Liver (tissue), 8 donors: ENCODE measurements at regions not wholly inside any gene's neighbourhood (a gene's known extent, or its start where the extent isn't known, plus 50 kb on each side); places are given as distances from the start of the nearest gene placed in this dataset.

Source experiments
- DNase-seq: peaks from one replicate; pipeline ENCODE4 v3.0.0-alpha.2; 2017; ENCODE audit warnings: low spot score
- H3K27ac ChIP-seq, 2 donors: one replicate each; pipeline ENCODE4 v1.7.0; 2013; ENCODE audit warnings: inconsistent platforms in 2 of 2, low read length in 2 of 2, control low read depth in 1 of 2, low read depth in 1 of 2, mild to moderate bottlenecking in 1 of 2
- H3K27me3 ChIP-seq, 4 donors: one replicate each; pipeline versions ENCODE4 v1.6.1 to v1.7.0; 2013; ENCODE audit warnings: low read length in 3 of 4, inconsistent platforms in 1 of 4, mild to moderate bottlenecking in 1 of 4, moderate library complexity in 1 of 4; ENCODE audit not compliant: control insufficient read depth in 4 of 4, insufficient read depth in 4 of 4
- H3K36me3 ChIP-seq, 4 donors: one replicate each; pipeline versions ENCODE4 v1.6.1 to v1.7.0; 2013; ENCODE audit warnings: low read length in 3 of 4, mild to moderate bottlenecking in 3 of 4, low read depth in 1 of 4, moderate library complexity in 1 of 4; ENCODE audit not compliant: control insufficient read depth in 4 of 4, insufficient read depth in 3 of 4
- H3K4me1 ChIP-seq, 4 donors: one replicate each; pipeline versions ENCODE4 v1.6.1 to v1.7.0; 2013; ENCODE audit warnings: low read length in 3 of 4, mild to moderate bottlenecking in 3 of 4, moderate library complexity in 1 of 4; ENCODE audit not compliant: control insufficient read depth in 4 of 4, insufficient read depth in 4 of 4
- H3K4me3 ChIP-seq, 3 donors: one replicate each; pipeline versions ENCODE4 v1.6.1 to v1.7.0; 2013; ENCODE audit warnings: low read length in 3 of 3, control low read depth in 1 of 3, low read depth in 1 of 3, mild to moderate bottlenecking in 1 of 3
- H3K9ac ChIP-seq, 2 donors: one replicate each; pipeline ENCODE4 v1.7.0; 2013; ENCODE audit warnings: low read length in 2 of 2, mild to moderate bottlenecking in 2 of 2, moderate library complexity in 2 of 2, control low read depth in 1 of 2, low read depth in 1 of 2
- H3K9me3 ChIP-seq, 4 donors: one replicate each; pipeline versions ENCODE4 v1.6.1 to v1.7.0; 2013; ENCODE audit warnings: low read length in 3 of 4; ENCODE audit not compliant: control insufficient read depth in 4 of 4
- ATF3 ChIP-seq: IDR thresholded peaks from 2 replicates; pipeline ENCODE4 v1.6.1; 2016; ENCODE audit warnings: antibody characterized with exemption
- CTCF ChIP-seq: fragments of 150-350 bp; IDR thresholded peaks from 2 replicates; pipeline ENCODE4 v1.5.1; 2017; ENCODE audit warnings: improper control_type of control experiment, low read depth, low read length; ENCODE audit not compliant: missing input control
- EGR1 ChIP-seq, 2 donors: IDR thresholded peaks; 2 replicates each; pipeline ENCODE4 v1.6.1; 2016 to 2018; ENCODE audit warnings: antibody characterized with exemption in 2 of 2, low read depth in 2 of 2
- FOXA1 ChIP-seq: IDR thresholded peaks from 2 replicates; pipeline ENCODE4 v1.6.1; 2016; ENCODE audit warnings: antibody characterized with exemption
- GABPA ChIP-seq, 2 donors: IDR thresholded peaks in 1 of 2; conservative IDR thresholded peaks in 1 of 2; 2 replicates each; pipeline ENCODE4 v1.6.1; 2016; ENCODE audit warnings: antibody characterized with exemption in 2 of 2, mild to moderate bottlenecking in 1 of 2, moderate library complexity in 1 of 2
- HNF4A ChIP-seq, 2 donors: conservative IDR thresholded peaks; 2 replicates each; pipeline ENCODE4 v1.6.1; 2016; ENCODE audit warnings: antibody characterized with exemption in 2 of 2, mild to moderate bottlenecking in 2 of 2
- HNF4G ChIP-seq: IDR thresholded peaks from 2 replicates; pipeline ENCODE4 v1.6.1; 2016; ENCODE audit warnings: antibody characterized with exemption
- JUND ChIP-seq, 2 donors: IDR thresholded peaks; 2 replicates each; pipeline ENCODE4 v1.6.1; 2016; ENCODE audit warnings: antibody characterized with exemption in 2 of 2
- MAX ChIP-seq: IDR thresholded peaks from 2 replicates; pipeline ENCODE4 v1.6.1; 2016; ENCODE audit warnings: antibody characterized with exemption
- NR2F2 ChIP-seq: IDR thresholded peaks from 2 replicates; pipeline ENCODE4 v1.6.1; 2016; ENCODE audit warnings: antibody characterized with exemption
- RAD21 ChIP-seq, 2 donors: IDR thresholded peaks; 2 replicates each; pipeline ENCODE4 v1.6.1; 2016; ENCODE audit warnings: antibody characterized with exemption in 2 of 2, mild to moderate bottlenecking in 2 of 2
- REST ChIP-seq: IDR thresholded peaks from 2 replicates; pipeline ENCODE4 v1.6.1; 2016; ENCODE audit warnings: antibody characterized with exemption, mild to moderate bottlenecking
- RXRA ChIP-seq, 2 donors: IDR thresholded peaks; 2 replicates each; pipeline ENCODE4 v1.6.1; 2017 to 2018; ENCODE audit warnings: antibody characterized with exemption in 2 of 2, mild to moderate bottlenecking in 1 of 2
- SP1 ChIP-seq: IDR thresholded peaks from 2 replicates; pipeline ENCODE4 v1.6.1; 2018; ENCODE audit warnings: antibody characterized with exemption, mild to moderate bottlenecking
- ZBTB33 ChIP-seq: IDR thresholded peaks from 2 replicates; pipeline ENCODE4 v1.6.1; 2016; ENCODE audit warnings: antibody characterized with exemption
- WGBS: extraction: QIAGEN DNeasy Blood & Tissue Kit; methylation state at CpG from one replicate; pipeline ENCODE4 v1.1.7; 2013; 5-methylcytosine and 5-hydroxymethylcytosine counted together
- donor health status: healthy.
- donor health status: healthy.
- donor health status: healthy.
- donor health status: healthy.
- donor health status: healthy.

- H3K9me3 ChIP-seq: no peaks in the 10 kb centered on the region
- no peaks in the 10 kb centered on the region for H3K4me1 ChIP-seq
- no peaks in the 10 kb centered on the region for H3K27me3 ChIP-seq
- WGBS: 90% methylated on average over 5 of the region's 5 CpGs
- H3K27ac ChIP-seq: no peak overlapping the region
- H3K4me3 ChIP-seq: no peak overlapping the region
- no peak for TF ChIP-seq MAX
- TF ChIP-seq ZBTB33: no peak
- no peak for TF ChIP-seq EGR1 (IDR thresholded peaks at IDR 0.05; ENCODE audit: low read depth in 2 of 2)
- TF ChIP-seq HNF4G: no peak
- TF ChIP-seq HNF4A (conservative IDR thresholded peaks at IDR 0.05): no peak
- TF ChIP-seq JUND (IDR thresholded peaks at IDR 0.05): no peak
- TF ChIP-seq REST: no peak
- TF ChIP-seq FOXA1: no peak
- no peak for TF ChIP-seq RAD21 (IDR thresholded peaks at IDR 0.05)
- TF ChIP-seq CTCF: no peak
- no peak for TF ChIP-seq ATF3
- no peak for TF ChIP-seq GABPA (IDR thresholded peaks at IDR 0.05 in 1 of 2, conservative IDR thresholded peaks at IDR 0.05 in 1 of 2)
- TF ChIP-seq SP1: no peak
- TF ChIP-seq RXRA (IDR thresholded peaks at IDR 0.05): no peak
- no peaks in the 10 kb centered on the region for H3K36me3 ChIP-seq
- H3K9ac ChIP-seq: no peak overlapping the region
- no peak for DNase-seq
Observed at GRCh38 chr2:22126106-22126505, 1002.3 kb downstream of the TDRD15 start.

GRCh38 chr2:22126978-22127377, 1003.2 kb downstream of the TDRD15 start:
- Histone ChIP-seq H3K9ac (no peak overlapping the region), H3K27me3 (no peaks in the 10 kb centered on the region)
- TF ChIP-seq ZBTB33 (no peak), CTCF (no peak), NR2F2 (no peak), RAD21 (IDR thresholded peaks at IDR 0.05) (no peak), MAX (no peak), FOXA1 (no peak), REST (no peak), SP1 (no peak), RXRA (IDR thresholded peaks at IDR 0.05) (no peak)

More at GRCh38 chr2:22126978-22127377, 1003.2 kb downstream of the TDRD15 start:
- no peaks in the 10 kb centered on the region for H3K9me3 ChIP-seq
- H3K36me3 ChIP-seq: no peaks in the 10 kb centered on the region
- no peak overlapping the region for H3K4me3 ChIP-seq
- DNase-seq: no peak
- no peaks in the 10 kb centered on the region for H3K4me1 ChIP-seq
- H3K27ac ChIP-seq: no peak overlapping the region
